ENCODE measurements at regions not wholly inside any gene's neighbourhood (a gene's known extent, or its start where the extent isn't known, plus 50 kb on each side); places are given as distances from the start of the nearest gene placed in this dataset.

- no peak for DNase-seq
These were observed 196.6 kb upstream of the DIO3 start for GRCh38 chr14:101364503-101365328.

- no peak for DNase-seq
These were observed 195.8 kb upstream of the DIO3 start for GRCh38 chr14:101365329-101366158.

DNA sequence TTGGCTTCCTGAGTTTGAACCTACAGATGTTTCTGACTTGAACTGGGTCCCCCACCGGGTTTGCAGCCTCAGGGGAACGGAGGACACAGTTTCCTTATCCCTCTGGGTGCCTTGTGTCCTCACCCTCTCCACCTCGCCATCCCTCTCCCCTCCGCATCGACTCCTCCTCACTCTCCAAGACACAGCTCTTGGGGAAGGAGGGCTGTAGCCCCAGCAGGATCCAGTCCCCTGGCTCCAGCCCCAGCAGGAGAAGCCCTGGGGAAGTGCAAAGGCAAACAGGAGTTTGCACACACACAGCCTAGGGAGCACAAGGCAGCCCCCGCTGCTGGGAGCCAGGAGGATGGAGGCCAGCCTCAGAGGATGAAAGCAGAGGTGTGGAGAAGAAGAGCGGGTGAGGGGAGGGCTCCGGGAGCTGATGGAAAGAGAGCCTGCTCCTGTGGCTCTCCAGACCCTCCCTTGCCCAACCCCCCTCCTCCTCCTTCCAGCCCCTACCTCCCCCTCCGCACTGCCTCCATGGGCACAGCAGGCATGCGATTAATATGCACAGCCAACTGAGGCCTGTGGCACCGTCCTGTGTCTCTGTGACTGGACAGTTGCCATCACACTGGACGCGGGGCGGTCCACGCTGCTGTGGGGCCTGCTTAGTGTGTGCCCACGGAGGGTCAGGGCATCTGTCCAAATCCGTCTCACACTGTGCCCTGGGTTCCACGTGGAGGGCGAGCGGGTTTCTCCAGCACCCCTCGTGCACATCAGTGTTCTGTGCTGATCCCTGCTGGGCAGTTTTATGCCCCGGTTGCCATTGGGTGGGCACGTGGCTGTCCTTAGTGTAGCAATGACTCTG lies 193.7 kb upstream of the DIO3 start:
- DNase-seq: no peak

- no peak for DNase-seq
These were observed 192.7 kb upstream of the DIO3 start for GRCh38 chr14:101368629-101369028.

GRCh38 chr14:101369194-101369915 lies 191.9 kb upstream of the DIO3 start:
- no peak for DNase-seq

DNA sequence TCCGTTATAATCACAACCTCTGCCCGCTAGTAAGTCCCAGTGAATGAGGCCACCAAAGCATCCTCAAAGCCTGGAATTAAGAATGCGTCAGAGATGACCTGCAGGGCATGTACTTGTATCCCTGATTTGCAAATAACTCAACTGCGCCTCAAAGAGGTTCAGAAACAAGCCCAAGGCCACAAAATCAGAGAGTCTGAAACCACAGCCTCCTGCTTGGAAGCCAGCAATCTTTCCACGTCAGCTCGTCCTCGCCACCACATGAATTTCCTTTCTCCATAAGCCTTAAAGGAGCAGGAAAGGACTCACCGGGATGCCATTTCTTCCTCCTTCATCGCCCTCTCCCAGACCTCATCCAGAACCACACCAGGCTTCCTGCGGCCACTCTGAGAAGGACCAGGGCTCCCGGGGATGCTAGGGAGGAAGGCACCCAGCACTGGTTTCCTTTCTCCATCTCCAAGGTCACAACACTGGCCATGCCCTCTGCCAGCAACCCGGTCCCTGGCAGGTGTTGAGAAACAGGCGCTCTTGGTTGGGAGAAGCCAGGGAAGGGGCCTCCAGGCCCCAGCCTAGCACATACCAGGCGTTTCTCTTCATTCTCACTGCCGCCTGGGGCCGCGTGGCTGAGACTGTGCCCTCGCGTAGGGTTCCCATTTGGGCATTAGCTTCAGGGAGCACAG lies 191.2 kb upstream of the DIO3 start:
- DNase-seq: no peak

DNA sequence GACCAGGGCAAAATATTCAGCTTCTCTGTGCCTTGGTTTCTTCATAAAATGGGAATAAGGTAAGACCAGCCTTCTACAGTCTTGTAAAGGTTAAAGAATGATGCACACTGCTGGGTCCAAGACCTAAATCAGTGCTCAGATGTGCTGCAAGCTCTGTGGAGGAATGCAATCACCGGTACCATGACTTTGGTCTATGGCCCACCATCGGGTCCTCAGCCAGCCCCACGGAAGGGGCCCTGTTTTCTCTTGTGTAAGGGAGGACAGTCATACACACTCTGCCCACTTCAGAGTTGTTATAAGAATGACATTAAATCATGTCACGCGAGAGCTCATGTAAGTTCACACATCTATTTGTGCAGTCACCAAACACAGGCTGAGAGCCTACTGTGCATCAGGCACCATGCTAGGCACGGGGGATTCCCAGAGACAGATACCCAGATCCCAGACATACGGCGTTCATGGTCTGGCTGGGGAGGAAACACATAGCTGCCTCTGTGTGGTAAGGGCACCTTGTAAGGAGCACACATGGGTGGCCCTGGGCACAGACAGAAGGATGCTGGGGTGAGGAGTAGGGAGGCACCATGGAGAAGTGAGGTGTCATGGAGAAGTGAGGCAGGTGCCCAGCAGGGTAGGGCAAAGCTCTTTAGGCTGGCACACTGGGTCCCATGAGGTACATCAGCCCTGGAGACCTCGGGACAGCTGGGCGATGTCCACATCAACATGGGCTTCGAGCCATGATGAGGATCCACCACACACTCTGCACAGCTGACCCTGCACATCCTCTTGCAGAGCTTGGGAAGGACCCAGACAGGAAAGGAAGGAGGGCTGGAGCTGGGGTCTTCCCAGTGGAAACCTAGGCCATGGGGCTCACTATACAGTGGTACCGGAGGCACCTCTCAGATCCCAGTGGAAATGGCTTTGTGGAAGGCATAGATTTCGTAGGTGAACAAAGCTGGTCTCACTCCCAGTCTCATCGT lies 190.4 kb upstream of the DIO3 start:
- no peak for DNase-seq

GRCh38 chr14:101371799-101372793 lies 189.2 kb upstream of the DIO3 start:
- DNase-seq: no peak

DNA sequence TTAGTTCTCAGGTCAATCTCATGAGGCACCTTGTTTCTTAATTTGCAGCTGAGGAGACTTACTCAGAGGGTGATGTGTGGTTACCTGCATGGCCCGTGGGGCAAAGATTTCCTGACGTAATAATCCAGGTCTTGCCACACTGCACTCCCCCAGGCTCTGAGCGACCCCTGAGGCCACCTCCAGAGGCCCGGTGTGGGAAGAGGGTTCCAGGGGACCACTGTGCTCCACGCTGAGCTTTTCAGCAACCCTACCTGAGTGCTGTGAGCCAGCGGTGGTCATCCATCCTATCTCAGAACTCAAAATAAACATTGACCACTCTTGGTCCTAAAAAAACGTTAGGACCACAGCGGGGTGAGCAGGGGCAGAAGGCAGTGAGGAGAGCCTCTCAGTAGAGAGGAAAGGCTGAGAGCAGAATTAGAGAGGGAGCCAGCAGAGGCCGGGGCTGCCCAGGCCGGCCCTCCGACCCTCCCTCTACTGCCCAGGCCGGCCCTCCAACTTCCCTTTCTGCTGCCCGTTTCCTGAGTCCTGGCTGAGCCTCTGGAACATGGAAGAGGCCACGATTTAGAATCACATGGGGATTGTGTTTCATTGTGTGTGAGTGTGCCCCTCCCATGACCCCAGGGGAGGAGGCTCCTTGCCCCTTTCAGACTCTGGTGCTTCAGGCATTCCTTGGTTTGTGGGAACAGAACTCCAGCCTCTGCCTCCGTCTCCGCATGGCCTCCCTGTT lies 188.2 kb upstream of the DIO3 start:
- DNase-seq: no peak

- DNase-seq: no peak
These were observed 187.5 kb upstream of the DIO3 start for GRCh38 chr14:101373690-101374295.

GRCh38 chr14:101374373-101375338 lies 186.6 kb upstream of the DIO3 start:
- DNase-seq: no peak

DNA sequence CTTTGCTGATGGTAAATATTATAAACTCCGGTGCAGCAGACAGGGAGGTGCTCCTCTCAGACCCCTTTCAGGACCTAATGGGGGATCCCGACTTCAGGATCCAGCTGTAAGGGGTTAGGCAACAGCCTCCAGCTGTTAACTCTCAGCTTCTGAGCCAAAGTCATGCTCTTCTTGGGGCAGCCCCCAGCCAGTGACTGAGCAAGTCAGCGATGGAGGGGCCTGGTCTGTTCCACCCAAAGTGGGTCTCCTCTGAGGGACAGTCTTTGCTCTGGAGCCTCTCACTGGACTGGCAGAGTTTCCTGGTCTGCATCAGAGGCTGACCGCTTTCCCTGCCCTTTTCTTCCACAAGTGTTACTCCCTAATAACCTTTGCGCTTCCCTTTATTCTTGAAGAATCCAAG lies 184.2 kb upstream of the DIO3 start:
- no peak for DNase-seq

GRCh38 chr14:101379842-101380241 lies 181.5 kb upstream of the DIO3 start:
- no peak for DNase-seq

GRCh38 chr14:101380512-101380911 lies 180.8 kb upstream of the DIO3 start:
- DNase-seq: no peak

GRCh38 chr14:101380940-101381339 lies 180.4 kb upstream of the DIO3 start:
- DNase-seq: no peak

DNA sequence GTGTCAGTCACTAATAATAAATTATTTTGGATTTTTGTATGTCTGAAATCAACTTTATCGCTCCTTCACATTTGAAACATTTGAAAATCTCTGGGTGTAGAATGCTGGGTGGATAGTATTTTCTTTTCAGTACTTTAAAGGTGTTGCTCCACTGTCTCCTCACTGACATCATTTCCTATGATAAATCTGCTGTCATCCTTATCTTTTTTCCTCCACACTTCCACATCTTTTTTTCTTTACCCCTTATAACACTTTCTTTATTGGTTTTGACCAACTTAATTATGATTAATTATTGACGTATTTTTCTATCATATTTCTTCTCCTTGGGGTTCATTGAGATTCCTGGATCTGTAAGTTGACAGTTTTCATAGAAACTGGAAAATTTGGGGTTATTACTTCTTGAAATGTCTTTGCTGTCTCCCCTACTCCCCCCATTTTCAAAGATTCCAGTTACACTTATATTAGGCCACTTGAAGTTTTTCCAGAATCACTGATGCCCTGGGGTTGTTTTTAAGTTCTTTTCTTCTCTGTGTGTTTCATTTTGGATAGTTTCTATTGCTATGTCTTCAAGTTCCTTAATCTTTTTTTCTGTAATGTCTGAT lies 177.5 kb upstream of the DIO3 start:
- DNase-seq: no peak

GRCh38 chr14:101394374-101394773 lies 166.9 kb upstream of the DIO3 start:
- DNase-seq: no peak

All from NCI-H1436 (cell line).